ENCODE measurements at regions not wholly inside any gene's neighbourhood (a gene's known extent, or its start where the extent isn't known, plus 50 kb on each side); places are given as distances from the start of the nearest gene placed in this dataset.

- intact Hi-C loops (cut with micrococcal nuclease): no loop called here
- Mint-ChIP-seq H3K36me3 (ENCODE audit: low read depth) (no peaks in the 10 kb centered on the region), H3K4me1 (no peaks in the 10 kb centered on the region), H3K27me3 (no peaks in the 10 kb centered on the region), H3K4me3 (no peak overlapping the region), H3K27ac (no peak overlapping the region), H3K9me3 (no peaks in the 10 kb centered on the region)
- DNase-seq (no peak), ATAC-seq (ENCODE audit: low read depth) (no peak)
- TF ChIP-seq CTCF (IDR thresholded peaks at IDR 0.05): no peak
- POLR2A ChIA-PET: no interaction called here
- CTCF ChIA-PET: no interaction called here
Observed at GRCh38 chr2:66836851-66837250, 401.9 kb downstream of the MEIS1 start.

GRCh38 chr2:66839551-66840320, 404.8 kb downstream of the MEIS1 start:
- no peak overlapping the region for H3K27ac Mint-ChIP-seq
- CTCF ChIA-PET: no interaction called here
- H3K36me3 Mint-ChIP-seq (ENCODE audit: low read depth): no peaks in the 10 kb centered on the region
- no peak for DNase-seq
- no peaks in the 10 kb centered on the region for H3K9me3 Mint-ChIP-seq
- intact Hi-C loops (cut with micrococcal nuclease): no loop called here
- H3K4me3 Mint-ChIP-seq: no peak overlapping the region
- H3K4me1 Mint-ChIP-seq: no peaks in the 10 kb centered on the region
- no peak for ATAC-seq (ENCODE audit: low read depth)
- POLR2A ChIA-PET: no interaction called here
- TF ChIP-seq CTCF (IDR thresholded peaks at IDR 0.05): no peak
- H3K27me3 Mint-ChIP-seq: no peaks in the 10 kb centered on the region

GRCh38 chr2:66840321-66841002, 405.5 kb downstream of the MEIS1 start:
- intact Hi-C loops (cut with micrococcal nuclease): no loop called here
- DNase-seq (no peak), ATAC-seq (ENCODE audit: low read depth) (no peak)
- Mint-ChIP-seq H3K27me3 (no peaks in the 10 kb centered on the region), H3K9me3 (no peaks in the 10 kb centered on the region), H3K36me3 (ENCODE audit: low read depth) (no peaks in the 10 kb centered on the region), H3K27ac (no peak overlapping the region), H3K4me1 (no peaks in the 10 kb centered on the region), H3K4me3 (no peak overlapping the region)
- ChIA-PET POLR2A (no interaction called here), CTCF (no interaction called here)
- no peak for TF ChIP-seq CTCF (IDR thresholded peaks at IDR 0.05)

- no peak for TF ChIP-seq CTCF (IDR thresholded peaks at IDR 0.05)
- ATAC-seq (ENCODE audit: low read depth): no peak
- Mint-ChIP-seq H3K4me1 (no peaks in the 10 kb centered on the region), H3K27ac (no peak overlapping the region), H3K4me3 (no peak overlapping the region), H3K27me3 (no peaks in the 10 kb centered on the region), H3K36me3 (ENCODE audit: low read depth) (no peaks in the 10 kb centered on the region), H3K9me3 (no peaks in the 10 kb centered on the region)
- ChIA-PET CTCF (no interaction called here), POLR2A (no interaction called here)
- no peak for DNase-seq
- intact Hi-C loops (cut with micrococcal nuclease): no loop called here
Observed at GRCh38 chr2:66843847-66844246, 408.9 kb downstream of the MEIS1 start.

- Mint-ChIP-seq H3K9me3 (no peaks in the 10 kb centered on the region), H3K27ac (no peak overlapping the region), H3K27me3 (no peaks in the 10 kb centered on the region), H3K4me3 (no peak overlapping the region), H3K36me3 (ENCODE audit: low read depth) (no peaks in the 10 kb centered on the region), H3K4me1 (no peaks in the 10 kb centered on the region)
- ATAC-seq (ENCODE audit: low read depth): no peak
- intact Hi-C loops (cut with micrococcal nuclease): no loop called here
- ChIA-PET CTCF (no interaction called here), POLR2A (no interaction called here)
- TF ChIP-seq CTCF (IDR thresholded peaks at IDR 0.05): no peak
- DNase-seq: no peak
Observed at GRCh38 chr2:66845307-66845706, 410.4 kb downstream of the MEIS1 start.

All from activated B cell treated with CpG ODN at 0.5 μM for 24 hours (primary cell).